ENCODE measurements at regions not wholly inside any gene's neighbourhood (a gene's known extent, or its start where the extent isn't known, plus 50 kb on each side); places are given as distances from the start of the nearest gene placed in this dataset.

- DNase-seq = no peak
These were observed 796.6 kb downstream of the TBC1D22A start for GRCh38 chr22:47558828-47559700.

- no peak for DNase-seq
These were observed 794.0 kb downstream of the TBC1D22A start for GRCh38 chr22:47556473-47556872.

- no peak for DNase-seq
These were observed 791.0 kb downstream of the TBC1D22A start for GRCh38 chr22:47553436-47553835.

GRCh38 chr22:47552541-47553205, 790.2 kb downstream of the TBC1D22A start:
- no peak for DNase-seq

- no peak for DNase-seq
These were observed 789.6 kb downstream of the TBC1D22A start for GRCh38 chr22:47552024-47552423.

GRCh38 chr22:47551431-47551775, 789.0 kb downstream of the TBC1D22A start:
- DNase-seq = no peak

GRCh38 chr22:47550524-47551430, 788.3 kb downstream of the TBC1D22A start:
- DNase-seq = no peak

- DNase-seq = no peak
These were observed 787.4 kb downstream of the TBC1D22A start for GRCh38 chr22:47549741-47550340.

GRCh38 chr22:47548953-47549740, 786.7 kb downstream of the TBC1D22A start:
- no peak for DNase-seq

GRCh38 chr22:47547881-47548650, 785.6 kb downstream of the TBC1D22A start:
- no peak for DNase-seq

GRCh38 chr22:47547239-47547661, 784.8 kb downstream of the TBC1D22A start:
- DNase-seq = no peak

GRCh38 chr22:47544696-47545095, 782.2 kb downstream of the TBC1D22A start:
- DNase-seq = no peak

- no peak for DNase-seq
These were observed 781.0 kb downstream of the TBC1D22A start for GRCh38 chr22:47543447-47543846.

GRCh38 chr22:47540011-47540410, 777.6 kb downstream of the TBC1D22A start:
- DNase-seq = no peak

- no peak for DNase-seq
These were observed 776.9 kb downstream of the TBC1D22A start for GRCh38 chr22:47539374-47539773.

GRCh38 chr22:47535681-47536080, 773.2 kb downstream of the TBC1D22A start:
- DNase-seq = no peak

- no peak for DNase-seq
These were observed 772.5 kb downstream of the TBC1D22A start for GRCh38 chr22:47534804-47535410.

GRCh38 chr22:47533961-47534803, 771.7 kb downstream of the TBC1D22A start:
- no peak for DNase-seq

GRCh38 chr22:47517062-47517461, 754.6 kb downstream of the TBC1D22A start:
- DNase-seq = no peak

All from stimulated activated CD4-positive, alpha-beta T cell treated with anti-CD3 and anti-CD28 coated beads, Interleukin-12 subunit alpha, Interleukin-12 subunit beta, amount 100 ng/mL, for 4 hours (primary cell).